GM21529 (cell line): ENCODE measurements at regions not wholly inside any gene's neighbourhood (a gene's known extent, or its start where the extent isn't known, plus 50 kb on each side); places are given as distances from the start of the nearest gene placed in this dataset.
"Not testable (repeated sequence)": the region's sequence is repeated elsewhere in the genome, so short reads cannot be mapped to it uniquely, and the experiment has no call there.

Experiments used
- ATAC-seq: cut with Tn5 transposase; IDR thresholded peaks from one replicate; pipeline ENCODE4 v1.9.1; 2021; ENCODE audit not compliant: unreplicated experiment

GRCh38 chr2:2581331-2582159 lies 250.5 kb upstream of the MYT1L start:
- no peak for ATAC-seq

GRCh38 chr2:2580841-2581240 lies 249.8 kb upstream of the MYT1L start:
- ATAC-seq, result not testable (repeated sequence)

GRCh38 chr2:2580341-2580740 lies 249.3 kb upstream of the MYT1L start:
- no peak for ATAC-seq

- no peak for ATAC-seq
Measured at GRCh38 chr2:2579814-2580213, 248.7 kb upstream of the MYT1L start.

- no peak for ATAC-seq
Measured at GRCh38 chr2:2577407-2577831, 246.3 kb upstream of the MYT1L start.

GRCh38 chr2:2575870-2576386 lies 244.9 kb upstream of the MYT1L start:
- ATAC-seq, result no peak

- no peak for ATAC-seq
Measured at GRCh38 chr2:2575181-2575577, 244.1 kb upstream of the MYT1L start.

GRCh38 chr2:2574401-2575180 lies 243.5 kb upstream of the MYT1L start:
- ATAC-seq, result no peak

- ATAC-seq, result no peak
Measured at GRCh38 chr2:2573658-2574293, 242.7 kb upstream of the MYT1L start.

GRCh38 chr2:2573205-2573604 lies 242.1 kb upstream of the MYT1L start:
- no peak for ATAC-seq

- no peak for ATAC-seq
Measured at GRCh38 chr2:2572393-2573204, 241.5 kb upstream of the MYT1L start.

GRCh38 chr2:2571301-2572150 lies 240.5 kb upstream of the MYT1L start:
- no peak for ATAC-seq

GRCh38 chr2:2570871-2571270 lies 239.8 kb upstream of the MYT1L start:
- no peak for ATAC-seq

GRCh38 chr2:2570360-2570759 lies 239.3 kb upstream of the MYT1L start:
- no peak for ATAC-seq

GRCh38 chr2:2569836-2570235 lies 238.8 kb upstream of the MYT1L start:
- no peak for ATAC-seq

GRCh38 chr2:2569306-2569705 lies 238.2 kb upstream of the MYT1L start:
- ATAC-seq, result no peak

- ATAC-seq, result no peak
Measured at GRCh38 chr2:2568411-2568810, 237.3 kb upstream of the MYT1L start.

GRCh38 chr2:2567776-2568175 lies 236.7 kb upstream of the MYT1L start:
- ATAC-seq, result no peak

- no peak for ATAC-seq
Measured at GRCh38 chr2:2566396-2567323, 235.6 kb upstream of the MYT1L start.
